Neuronal stem cell (in vitro differentiated cells): ENCODE measurements at regions not wholly inside any gene's neighbourhood (a gene's known extent, or its start where the extent isn't known, plus 50 kb on each side); places are given as distances from the start of the nearest gene placed in this dataset.

Source experiments
- DNase-seq: peaks from one replicate; pipeline ENCODE4 v3.0.0-alpha.2; 2013; ENCODE audit warnings: low spot score
- H2AFZ ChIP-seq: one replicate; pipeline ENCODE4 v1.6.1; 2013; ENCODE audit warnings: mild to moderate bottlenecking, low read length, inconsistent platforms
- H2AK5ac ChIP-seq: 2 replicates; pipeline ENCODE4 v1.6.1; 2013; ENCODE audit warnings: low read depth, mild to moderate bottlenecking, inconsistent platforms, low read length, moderate library complexity, mixed read lengths
- H2BK120ac ChIP-seq: 2 replicates; pipeline ENCODE4 v1.6.1; 2013; ENCODE audit warnings: low read depth, mild to moderate bottlenecking, inconsistent platforms, low read length, moderate library complexity, mixed read lengths
- H2BK12ac ChIP-seq: one replicate; pipeline ENCODE4 v1.6.1; 2013; ENCODE audit warnings: low read length, inconsistent platforms
- H2BK15ac ChIP-seq: 2 replicates; pipeline ENCODE4 v1.6.1; 2013; ENCODE audit warnings: mild to moderate bottlenecking, low read length, inconsistent platforms, mixed read lengths
- H2BK5ac ChIP-seq: one replicate; pipeline ENCODE4 v1.6.1; 2013; ENCODE audit warnings: inconsistent platforms, mild to moderate bottlenecking, low read length, moderate library complexity
- H3K14ac ChIP-seq: one replicate; pipeline ENCODE4 v1.6.1; 2013; ENCODE audit warnings: low read length, inconsistent platforms
- H3K18ac ChIP-seq: 2 replicates; pipeline ENCODE4 v1.6.1; 2013; ENCODE audit warnings: low read length, inconsistent platforms
- H3K23ac ChIP-seq: 2 replicates; pipeline ENCODE4 v1.6.1; 2013; ENCODE audit warnings: low read depth, mild to moderate bottlenecking, mixed read lengths, low read length, inconsistent platforms; ENCODE audit not compliant: poor library complexity
- H3K27ac ChIP-seq: replicated peaks from 3 replicates; pipeline ENCODE4 v1.5.1; 2013; ENCODE audit warnings: low read length, inconsistent platforms
- H3K27me3 ChIP-seq, 3 experiments: 2 replicates each; pipeline ENCODE4 v1.6.1; 2013; ENCODE audit warnings: low read length in 3 of 3, mild to moderate bottlenecking in 2 of 3, inconsistent platforms in 1 of 3, low read depth in 1 of 3, mixed read lengths in 1 of 3, moderate library complexity in 1 of 3; ENCODE audit not compliant: control insufficient read depth in 3 of 3, insufficient read depth in 3 of 3
- H3K36me3 ChIP-seq, 2 donors: replicated peaks in 1 of 2; 2 replicates each; pipeline ENCODE4 v1.6.1; 2013; ENCODE audit warnings: low read length in 2 of 2; ENCODE audit not compliant: control insufficient read depth in 2 of 2, insufficient read depth in 2 of 2
- H3K4ac ChIP-seq: 2 replicates; pipeline ENCODE4 v1.6.1; 2013; ENCODE audit warnings: inconsistent platforms, mild to moderate bottlenecking, low read length, moderate library complexity
- H3K4me1 ChIP-seq, 2 donors: 1 replicate in 1 of 2; 2 replicates in 1 of 2; pipeline ENCODE4 v1.6.1; 2013; ENCODE audit warnings: low read length in 2 of 2, low read depth in 1 of 2; ENCODE audit not compliant: control insufficient read depth in 2 of 2, insufficient read depth in 1 of 2
- H3K4me2 ChIP-seq: one replicate; pipeline ENCODE4 v1.6.1; 2013; ENCODE audit warnings: mild to moderate bottlenecking, low read length, inconsistent platforms; ENCODE audit not compliant: insufficient read depth, poor library complexity, severe bottlenecking
- H3K4me3 ChIP-seq, 2 donors: 2 replicates each; pipeline ENCODE4 v1.5.1; 2013; ENCODE audit warnings: low read length in 2 of 2, mild to moderate bottlenecking in 2 of 2, inconsistent platforms in 1 of 2, moderate library complexity in 1 of 2
- H3K79me1 ChIP-seq: one replicate; pipeline ENCODE4 v1.6.1; 2013; ENCODE audit warnings: low read depth, mild to moderate bottlenecking, inconsistent platforms, low read length, moderate library complexity
- H3K9ac ChIP-seq: one replicate; pipeline ENCODE4 v1.6.1; 2013; ENCODE audit warnings: mild to moderate bottlenecking, low read depth, low read length, inconsistent platforms; ENCODE audit not compliant: poor library complexity
- H3K9me3 ChIP-seq, 2 donors: replicated peaks in 1 of 2; 2 replicates each; pipeline versions ENCODE3 to v1.6.1; 2013; ENCODE audit warnings: low read length in 2 of 2, mild to moderate bottlenecking in 2 of 2, inconsistent platforms in 1 of 2, low read depth in 1 of 2, mixed read lengths in 1 of 2, moderate library complexity in 1 of 2; ENCODE audit not compliant: control insufficient read depth in 2 of 2, insufficient read depth in 1 of 2
- H4K8ac ChIP-seq: one replicate; pipeline ENCODE4 v1.6.1; 2013; ENCODE audit warnings: low read depth, mild to moderate bottlenecking, inconsistent platforms, low read length, moderate library complexity
- H4K91ac ChIP-seq: one replicate; pipeline ENCODE4 v1.6.1; 2013; ENCODE audit warnings: low read length, low read depth, mild to moderate bottlenecking, inconsistent platforms; ENCODE audit not compliant: poor library complexity
- WGBS, 2 donors: extraction: QIAGEN DNeasy Blood & Tissue Kit; methylation state at CpG; one replicate each; pipeline ENCODE4 v1.1.7; 2013; ENCODE audit warnings: missing lambda C conversion rate in 2 of 2, mixed read lengths in 1 of 2; ENCODE audit not compliant: insufficient read length in 2 of 2, insufficient replicate concordance in 1 of 2; ENCODE audit errors: extremely low coverage in 2 of 2; 5-methylcytosine and 5-hydroxymethylcytosine counted together

DNA sequence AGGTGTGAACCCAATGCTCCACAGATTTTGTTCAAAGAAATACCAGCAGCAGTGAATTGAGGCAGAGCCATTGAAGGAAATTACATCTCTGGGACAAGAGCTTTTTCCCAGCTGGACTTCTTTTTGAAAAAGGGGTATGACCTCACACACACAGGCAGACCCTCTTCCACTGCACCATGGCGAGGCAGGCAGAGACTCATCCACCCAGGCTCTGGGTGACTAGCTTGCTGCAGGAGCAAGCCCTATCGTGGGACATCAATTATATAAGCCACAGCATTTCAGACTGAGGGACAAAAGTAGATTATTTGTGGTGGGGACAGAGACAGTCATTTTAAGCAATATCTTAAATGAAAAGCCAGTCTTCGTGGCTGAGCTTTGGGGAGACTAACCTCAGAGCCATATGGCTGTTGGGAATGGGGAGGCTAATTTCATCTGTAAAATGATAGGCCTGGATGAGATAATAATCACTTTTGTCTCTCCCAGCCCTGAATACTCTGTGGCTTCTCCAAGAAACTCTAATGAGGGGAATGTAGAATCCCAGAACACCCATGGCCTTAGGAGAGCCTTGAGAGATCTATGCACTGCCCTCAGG lies 113.1 kb upstream of the TNC start:
- Histone ChIP-seq H3K14ac (no peak overlapping the region), H3K36me3 (no peaks in the 10 kb centered on the region), H3K27ac (no peak overlapping the region), H2BK5ac (no peak overlapping the region), H3K9ac (no peak overlapping the region), H4K8ac (no peak overlapping the region), H3K4ac (no peak overlapping the region), H4K91ac (no peak overlapping the region), H2BK15ac (no peak overlapping the region), H2AK5ac (no peak overlapping the region), H3K27me3 (no peaks in the 10 kb centered on the region), H2BK120ac (no peak overlapping the region), H3K23ac (no peak overlapping the region), H3K79me1 (no peaks in the 10 kb centered on the region), H3K9me3 (no peaks in the 10 kb centered on the region), H3K4me3 (no peak overlapping the region), H2AFZ (no peak overlapping the region), H3K4me2 (no peak overlapping the region), H2BK12ac (no peak overlapping the region), H3K4me1 (peaks cover 0 to 2% of the 10 kb centered on the region in 2 donors), H3K18ac (no peak overlapping the region)
- WGBS, 2 donors: no CpG with 5 or more reads among the region's 3 CpGs
- DNase-seq: no peak

DNA sequence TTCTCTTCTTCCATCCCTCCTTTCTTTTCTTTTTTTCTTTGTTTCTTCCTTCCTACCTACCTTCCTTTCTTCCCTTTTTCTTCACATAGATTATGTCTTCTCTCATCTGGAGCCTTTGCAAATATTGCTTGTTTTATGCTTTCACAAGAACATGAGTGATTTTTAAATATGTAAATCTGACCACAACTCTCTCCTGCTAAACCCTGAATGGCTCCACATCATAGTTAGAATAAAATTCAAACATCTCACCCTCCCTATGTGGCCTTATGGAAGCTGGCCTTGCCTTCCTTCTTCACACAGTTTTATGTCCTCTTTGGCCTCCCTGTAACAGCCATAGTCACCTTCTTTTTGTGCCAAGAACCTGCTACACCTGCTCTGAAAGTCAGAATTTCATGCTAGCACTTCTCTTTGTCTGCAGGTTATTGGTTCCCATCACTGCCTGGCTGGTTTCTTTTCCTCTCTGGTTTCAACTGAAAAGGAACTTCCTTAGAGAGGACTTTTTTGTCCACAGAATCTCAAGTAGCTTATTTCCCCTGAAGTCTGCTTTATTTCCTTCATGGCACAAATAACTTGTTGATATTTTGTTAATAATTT lies 114.3 kb upstream of the TNC start:
- Histone ChIP-seq H2BK5ac (no peak overlapping the region), H3K4ac (no peak overlapping the region), H3K9me3 (no peaks in the 10 kb centered on the region), H3K79me1 (no peaks in the 10 kb centered on the region), H3K4me2 (no peak overlapping the region), H3K27ac (no peak overlapping the region), H2BK15ac (no peak overlapping the region), H2BK120ac (no peak overlapping the region), H4K91ac (no peak overlapping the region), H2AFZ (no peak overlapping the region), H2BK12ac (no peak overlapping the region), H3K36me3 (no peaks in the 10 kb centered on the region), H3K4me1 (peaks cover 0 to 2% of the 10 kb centered on the region in 2 donors), H3K23ac (no peak overlapping the region), H3K9ac (no peak overlapping the region), H3K18ac (no peak overlapping the region), H3K14ac (no peak overlapping the region), H3K27me3 (no peaks in the 10 kb centered on the region), H2AK5ac (no peak overlapping the region), H3K4me3 (no peak overlapping the region), H4K8ac (no peak overlapping the region)
- DNase-seq: no peak

DNA sequence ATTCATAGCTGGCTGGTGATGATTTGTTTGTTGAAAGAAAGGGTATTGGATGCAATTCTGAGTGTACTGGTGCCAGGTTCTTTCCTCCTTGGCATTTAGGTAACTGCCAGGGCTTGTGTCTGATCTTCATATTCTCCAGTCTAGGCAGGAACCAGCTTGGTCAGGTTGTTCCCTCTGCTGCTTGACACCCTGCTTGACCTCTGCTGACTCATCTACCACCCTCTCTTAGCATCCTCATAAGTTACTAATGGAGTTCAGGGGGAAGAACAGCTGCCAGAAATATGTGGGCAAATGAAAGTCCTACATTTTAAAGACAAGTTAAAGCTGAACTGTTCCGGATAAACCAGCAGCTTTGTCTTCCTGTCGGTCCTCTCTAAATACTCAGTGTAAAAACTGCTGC lies 116.1 kb upstream of the TNC start:
- Histone ChIP-seq H3K4me1 (peaks cover 0 to 2% of the 10 kb centered on the region in 2 donors), H2AK5ac (no peak overlapping the region), H2AFZ (no peak overlapping the region), H3K4me2 (no peak overlapping the region), H3K9ac (no peak overlapping the region), H3K18ac (no peak overlapping the region), H3K36me3 (no peaks in the 10 kb centered on the region), H3K14ac (no peak overlapping the region), H3K23ac (no peak overlapping the region), H2BK120ac (no peak overlapping the region), H3K9me3 (no peaks in the 10 kb centered on the region), H3K79me1 (no peaks in the 10 kb centered on the region), H3K4ac (no peak overlapping the region), H3K27ac (no peak overlapping the region), H3K27me3 (no peaks in the 10 kb centered on the region), H2BK15ac (no peak overlapping the region), H4K91ac (no peak overlapping the region), H4K8ac (no peak overlapping the region), H2BK12ac (no peak overlapping the region), H3K4me3 (no peak overlapping the region), H2BK5ac (no peak overlapping the region)
- WGBS, 2 donors: no CpG with 5 or more reads among the region's 2 CpGs
- DNase-seq: no peak

DNA sequence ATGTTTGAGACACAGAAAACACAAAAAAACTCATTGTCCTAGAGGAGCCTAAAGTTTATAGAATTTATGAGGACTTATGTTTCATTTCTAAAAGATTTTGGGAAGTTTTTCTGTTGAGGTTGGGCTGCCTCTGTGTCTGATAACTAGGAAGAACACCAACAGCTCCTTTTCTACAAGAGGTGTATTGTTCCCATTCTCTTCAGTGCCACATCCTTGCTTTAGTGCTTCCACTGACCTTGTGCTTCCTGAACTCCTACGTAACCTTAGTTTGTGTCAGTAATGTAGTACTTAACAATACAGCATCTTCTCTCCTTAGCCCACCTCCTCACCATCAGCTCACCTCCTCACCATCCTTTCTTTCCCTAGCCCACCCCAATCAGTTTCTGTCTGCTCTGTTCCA lies 117.3 kb upstream of the TNC start:
- H2BK5ac ChIP-seq: no peak overlapping the region
- H4K8ac ChIP-seq: no peak overlapping the region
- H3K4me1 ChIP-seq: peaks cover 0 to 2% of the 10 kb centered on the region in 2 donors
- H3K4me2 ChIP-seq: no peak overlapping the region
- no peaks in the 10 kb centered on the region for H3K9me3 ChIP-seq
- H3K23ac ChIP-seq: no peak overlapping the region
- H3K14ac ChIP-seq: no peak overlapping the region
- H2AK5ac ChIP-seq: no peak overlapping the region
- DNase-seq: no peak
- H3K36me3 ChIP-seq: no peaks in the 10 kb centered on the region
- no peak overlapping the region for H2BK12ac ChIP-seq
- no peaks in the 10 kb centered on the region for H3K79me1 ChIP-seq
- H4K91ac ChIP-seq: no peak overlapping the region
- no peak overlapping the region for H3K18ac ChIP-seq
- H2BK15ac ChIP-seq: no peak overlapping the region
- WGBS, 2 donors: no CpG with 5 or more reads among the region's 1 CpG
- H3K4me3 ChIP-seq: no peak overlapping the region
- H3K9ac ChIP-seq: peak overlapping the region; percentile 39
- H3K27ac ChIP-seq: no peak overlapping the region
- no peaks in the 10 kb centered on the region for H3K27me3 ChIP-seq
- no peak overlapping the region for H2AFZ ChIP-seq
- H2BK120ac ChIP-seq: no peak overlapping the region
- H3K4ac ChIP-seq: no peak overlapping the region
